ENCODE measurements at regions not wholly inside any gene's neighbourhood (a gene's known extent, or its start where the extent isn't known, plus 50 kb on each side); places are given as distances from the start of the nearest gene placed in this dataset.

DNA sequence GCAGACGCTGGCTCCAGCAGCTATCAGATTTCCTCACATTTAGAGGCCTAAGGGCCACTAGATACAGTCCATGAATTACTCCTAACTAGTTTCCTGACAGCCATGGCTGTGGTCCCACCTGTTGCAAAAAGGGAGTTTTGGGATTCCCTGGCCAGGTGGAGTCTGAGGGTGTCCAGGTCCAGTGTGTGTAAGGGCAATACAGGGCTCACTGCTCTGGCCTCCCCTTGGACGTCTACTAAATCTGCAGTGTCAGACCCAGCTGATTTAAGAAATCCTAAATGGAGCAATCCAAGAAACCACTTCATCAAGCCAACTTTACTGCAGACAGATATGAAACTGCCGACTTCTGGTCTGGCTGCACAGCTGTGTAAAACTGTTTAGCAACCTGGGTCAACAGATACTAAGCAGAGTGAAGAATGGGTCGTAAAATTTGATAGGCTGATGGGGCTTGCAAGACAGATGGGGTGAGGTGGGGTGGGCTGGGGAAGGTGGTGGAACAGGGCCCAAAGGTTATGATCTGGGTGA lies 116.4 kb downstream of the GADD45G start:
- DNase-seq (ENCODE audit: low read depth in 2 of 3, low spot score in 2 of 3): no peak

DNA sequence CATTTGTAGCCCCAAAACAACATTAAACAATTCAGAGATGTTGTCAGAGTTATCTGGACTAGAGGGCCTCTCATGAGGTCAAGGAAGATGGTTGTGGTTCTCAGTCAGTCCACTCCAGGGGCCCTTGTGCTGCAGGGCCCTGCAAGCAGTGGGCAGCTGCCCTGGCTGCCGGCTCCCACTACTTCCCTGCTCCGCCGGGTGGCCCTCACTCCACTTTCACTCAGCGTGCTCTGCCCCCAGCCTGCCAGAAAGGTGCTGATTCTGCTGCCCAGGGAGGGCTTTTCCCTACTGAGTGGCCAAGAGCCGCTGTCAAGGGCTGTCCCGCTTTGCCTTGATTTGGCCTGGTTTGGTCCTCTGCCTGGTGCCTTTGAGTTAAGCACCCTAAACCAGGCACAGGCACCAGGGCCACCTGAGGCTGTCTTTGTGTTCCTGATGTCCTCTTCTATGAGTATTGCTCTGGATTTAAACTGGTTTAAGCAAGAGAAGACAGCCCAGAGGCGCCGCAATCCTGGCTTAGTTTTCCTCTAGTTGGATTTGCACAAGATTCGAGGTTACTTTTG lies 117.2 kb downstream of the GADD45G start:
- DNase-seq (ENCODE audit: low read depth in 2 of 3, low spot score in 2 of 3): no peak

DNA sequence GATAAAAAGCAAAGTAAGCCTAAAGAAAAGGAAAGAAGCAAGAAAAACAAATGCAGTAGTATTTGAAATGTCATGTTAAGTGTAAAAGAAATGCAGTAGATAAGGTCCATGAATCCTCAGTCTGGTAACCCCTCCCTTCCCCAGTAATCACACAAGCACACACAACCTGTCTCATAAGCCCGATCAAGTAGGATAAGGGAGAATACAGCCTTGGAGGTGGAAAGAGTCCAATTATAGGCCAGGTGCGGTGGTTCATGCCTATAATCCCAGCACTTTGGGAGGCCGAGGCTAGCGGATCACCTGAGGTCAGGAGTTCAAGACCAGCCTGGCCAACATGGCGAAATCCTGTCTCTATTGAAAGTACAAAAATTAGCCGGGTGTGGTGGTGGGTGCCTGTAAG lies 117.9 kb downstream of the GADD45G start:
- DNase-seq (ENCODE audit: low read depth in 2 of 3, low spot score in 2 of 3): no peak

DNA sequence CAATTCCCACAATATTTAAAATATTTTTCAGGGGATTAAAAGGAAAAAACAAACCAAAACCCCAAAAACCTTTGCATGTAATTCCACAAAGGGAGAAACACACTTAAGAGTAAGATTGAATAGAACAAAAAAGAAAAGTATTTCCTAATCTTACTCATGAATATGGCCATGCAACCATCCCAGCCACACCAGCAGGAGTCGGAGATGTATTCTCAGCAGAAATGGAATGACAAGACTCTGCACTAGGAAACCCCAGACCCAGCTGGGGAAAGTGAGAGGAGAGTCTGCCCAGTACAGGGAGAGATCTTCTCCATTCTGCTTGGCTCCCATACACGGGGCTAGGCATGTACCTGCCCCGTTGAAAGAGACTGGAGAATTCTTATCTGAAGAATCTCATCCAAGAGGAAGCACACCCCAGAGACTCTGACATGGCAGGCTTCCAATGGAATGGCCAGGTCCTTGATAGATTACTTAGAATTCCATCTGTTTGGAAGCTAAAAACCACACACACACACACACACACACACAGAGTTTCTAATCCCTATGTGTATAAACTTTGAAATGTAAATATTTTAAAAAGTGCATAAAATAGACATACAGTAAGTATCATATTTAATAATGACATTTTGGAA lies 118.8 kb downstream of the GADD45G start:
- no peak for DNase-seq (ENCODE audit: low read depth in 2 of 3, low spot score in 2 of 3)

DNA sequence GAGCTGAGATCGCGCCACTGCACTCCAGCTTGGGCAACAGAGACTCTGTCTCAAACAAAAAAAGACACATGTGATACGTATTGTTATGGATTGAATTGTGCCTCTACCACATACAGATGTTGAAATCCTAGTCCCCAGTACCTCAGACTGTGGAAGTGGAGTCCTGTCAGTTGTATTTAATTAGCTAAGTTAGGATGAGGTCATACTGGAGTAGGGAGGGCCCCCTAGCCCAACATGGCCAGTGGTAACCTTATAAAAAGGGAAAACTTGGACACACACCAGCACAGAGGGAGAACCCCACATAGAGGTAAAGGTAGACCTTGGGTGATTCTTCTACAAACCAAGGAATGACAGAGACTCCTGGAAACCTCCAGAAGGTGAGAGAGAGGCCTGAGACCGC lies 119.8 kb downstream of the GADD45G start:
- no peak for DNase-seq (ENCODE audit: low read depth in 2 of 3, low spot score in 2 of 3)

DNA sequence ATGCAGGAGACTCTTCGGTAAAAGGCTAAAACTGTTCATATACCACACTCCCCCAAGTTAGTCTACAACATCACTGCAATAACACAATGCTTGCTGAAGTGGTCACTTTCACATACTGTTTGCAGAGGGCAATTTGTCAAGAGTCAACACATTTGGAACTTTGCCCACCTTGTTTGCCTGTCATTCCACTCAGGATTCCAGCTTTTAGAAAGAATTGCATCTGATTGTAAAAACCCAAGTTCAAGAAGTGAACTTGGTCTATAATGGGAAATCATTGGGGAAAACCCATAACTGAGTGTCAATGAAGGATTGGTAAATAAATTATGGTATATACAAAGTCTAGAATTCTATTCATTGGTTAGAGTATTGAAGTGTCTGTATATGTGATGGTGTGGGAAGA lies 120.5 kb downstream of the GADD45G start:
- no peak for DNase-seq (ENCODE audit: low read depth in 2 of 3, low spot score in 2 of 3)

DNA sequence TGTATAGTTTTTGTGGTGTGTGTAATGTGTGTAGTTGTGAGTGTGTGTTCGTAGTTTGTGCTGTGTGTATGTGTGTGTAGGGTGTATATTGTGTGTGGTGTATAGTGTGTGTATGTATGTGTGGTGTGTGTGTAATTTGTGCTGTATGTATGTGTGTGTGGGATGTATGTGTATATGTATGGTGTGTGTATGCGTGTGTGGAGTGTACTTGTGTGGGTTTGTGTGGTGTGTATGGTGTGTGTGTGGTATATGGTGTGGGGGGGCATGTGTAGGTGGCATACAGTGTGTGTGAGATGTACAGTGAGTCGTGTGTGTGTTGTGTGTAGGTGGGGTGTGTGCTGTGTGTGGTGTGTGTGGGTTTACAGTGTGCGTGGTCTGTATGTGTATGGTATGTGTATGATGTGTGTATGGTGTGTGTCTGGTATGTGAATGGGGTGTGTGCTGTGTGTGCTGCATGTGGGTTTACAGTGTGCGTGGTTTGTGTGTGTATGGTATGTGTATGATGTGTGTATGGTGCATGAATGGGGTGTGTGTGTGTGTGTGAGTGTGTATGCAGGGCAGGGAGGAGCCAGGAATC lies 125.2 kb downstream of the GADD45G start:
- DNase-seq (ENCODE audit: low read depth in 2 of 3, low spot score in 2 of 3): no peak

DNA sequence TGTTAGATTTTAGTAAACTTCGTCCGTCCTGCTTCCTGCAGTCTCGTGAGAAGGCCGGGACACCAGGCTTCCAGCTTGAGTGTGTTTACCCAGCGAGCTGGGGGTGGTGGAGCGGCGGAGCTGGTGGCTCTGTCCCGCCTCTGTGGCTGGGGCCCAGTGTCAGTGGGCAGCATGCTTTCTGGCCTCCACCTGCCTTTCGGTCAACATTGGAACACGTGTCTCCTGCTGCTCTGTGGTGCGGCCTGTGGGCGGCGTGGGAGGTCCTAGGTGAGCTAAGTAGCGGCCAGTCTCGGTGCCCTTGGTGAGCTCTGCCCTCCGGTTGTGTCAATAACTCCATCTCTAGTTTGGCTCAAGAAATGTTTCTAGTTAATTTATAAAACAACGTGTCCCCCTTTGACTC lies 125.9 kb downstream of the GADD45G start:
- DNase-seq (ENCODE audit: low read depth in 2 of 3, low spot score in 2 of 3): no peak

DNA sequence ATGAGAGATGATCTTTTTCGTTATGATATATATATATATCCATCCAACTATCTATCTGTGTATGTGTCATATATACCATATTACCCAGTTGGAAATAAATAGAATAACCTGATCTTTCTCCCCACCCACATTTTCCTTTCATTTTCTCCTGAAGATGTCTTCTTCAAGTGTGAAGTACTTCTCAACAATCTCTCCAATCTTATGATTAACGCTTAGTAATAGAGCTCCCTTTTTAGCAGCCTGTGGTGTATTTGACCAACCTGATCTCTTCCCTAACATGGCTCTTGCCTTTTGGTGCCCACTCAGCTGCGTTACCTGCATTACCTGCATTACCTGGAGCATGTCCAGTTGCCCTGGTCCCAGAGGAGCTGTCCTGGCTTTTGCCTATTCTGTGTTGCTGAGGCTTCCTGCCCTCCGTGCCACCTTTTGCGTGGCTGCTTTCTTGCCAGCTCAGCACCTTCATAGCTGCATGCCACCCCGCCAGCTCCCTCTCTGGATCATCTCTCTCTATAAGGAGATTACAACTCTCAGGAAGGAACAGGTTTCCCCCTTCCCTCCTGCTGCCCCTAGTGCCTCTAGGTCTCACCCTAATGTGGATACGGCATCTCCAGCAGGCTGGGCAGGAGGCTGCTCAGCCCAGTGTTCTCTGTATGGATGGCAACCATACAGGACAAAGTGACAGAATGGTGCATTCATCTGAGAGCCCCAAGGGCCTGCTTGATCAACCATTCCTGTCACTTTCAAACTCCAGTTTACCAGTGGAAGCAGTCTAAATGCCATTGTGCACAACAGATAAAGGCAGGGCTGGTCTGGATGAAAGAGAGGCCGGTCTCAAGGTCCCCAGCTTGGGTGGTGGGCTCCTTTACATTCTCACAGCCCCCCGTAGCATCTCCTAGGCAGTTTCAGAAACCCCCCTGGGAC lies 126.7 kb downstream of the GADD45G start:
- no peak for DNase-seq (ENCODE audit: low read depth in 2 of 3, low spot score in 2 of 3)

DNA sequence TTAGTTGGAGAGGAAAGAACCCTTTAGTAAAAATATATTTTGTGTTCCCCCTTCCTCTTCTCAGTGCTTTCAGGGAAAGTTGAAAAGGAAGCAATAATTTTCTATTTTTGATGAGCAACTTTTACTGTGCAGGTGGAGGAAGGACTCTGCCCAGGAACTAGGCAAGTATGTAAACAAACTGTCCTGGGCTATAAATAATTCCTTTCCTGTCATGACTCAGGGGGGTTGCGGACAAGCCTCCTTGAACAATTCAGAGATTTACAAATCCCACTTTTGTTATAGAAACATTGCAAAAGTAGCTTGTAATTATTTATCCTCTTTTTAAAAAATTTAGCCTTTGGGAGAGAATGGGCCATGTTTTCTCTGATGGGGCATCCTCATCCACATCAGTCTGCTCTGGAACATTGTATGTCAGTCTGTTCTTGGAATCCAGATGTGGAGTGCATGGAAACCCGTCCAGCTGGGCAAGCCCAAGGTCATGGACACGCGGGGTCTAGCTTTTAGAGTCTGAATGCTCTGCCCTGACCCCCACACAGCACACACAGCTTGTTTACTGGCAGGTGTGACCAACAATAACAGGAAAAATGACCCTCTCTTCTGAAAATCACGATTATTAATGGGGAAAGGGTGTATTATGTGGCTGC lies 127.6 kb downstream of the GADD45G start:
- DNase-seq (ENCODE audit: low read depth in 2 of 3, low spot score in 2 of 3): no peak

DNA sequence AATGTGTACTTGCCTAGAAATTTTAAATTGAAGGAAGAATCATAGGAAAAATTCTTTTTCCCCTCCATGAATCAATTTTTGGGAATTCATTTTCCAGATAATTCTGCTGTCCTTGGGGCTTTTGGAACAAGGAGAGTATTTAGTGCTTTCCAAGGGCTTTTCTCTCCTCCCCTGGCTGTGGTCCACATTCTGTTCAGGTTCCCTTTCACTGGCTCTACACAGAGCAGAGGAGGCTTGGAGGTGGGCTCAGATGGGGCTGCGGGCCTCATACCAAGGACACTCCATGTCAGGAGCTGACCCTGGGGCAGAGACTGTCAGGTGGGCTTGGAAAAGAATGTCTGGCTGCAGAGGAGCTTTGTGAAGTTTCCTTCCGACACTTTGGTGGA lies 128.1 kb downstream of the GADD45G start:
- no peak for DNase-seq (ENCODE audit: low read depth in 2 of 3, low spot score in 2 of 3)

DNA sequence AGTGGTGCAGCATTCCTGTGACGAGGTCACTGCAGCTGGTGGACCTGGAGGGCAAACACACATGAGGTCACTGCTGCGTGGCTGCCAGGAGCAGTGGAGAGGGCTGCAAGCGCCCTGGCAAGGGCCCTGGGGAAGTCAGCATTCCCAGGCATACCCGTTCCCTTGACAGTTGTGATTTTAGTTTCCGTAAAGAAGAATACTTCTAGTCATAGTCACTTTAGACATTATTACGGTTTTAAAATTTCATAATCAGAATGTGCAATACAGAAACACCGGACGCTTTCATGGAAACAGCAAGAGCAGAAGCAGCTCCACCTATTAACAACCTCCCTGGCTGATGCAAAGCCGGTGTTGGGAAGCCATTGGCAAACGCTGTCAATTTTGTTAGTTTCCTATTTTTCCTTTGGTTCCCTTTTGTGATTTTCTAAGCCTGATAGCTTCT lies 129.8 kb downstream of the GADD45G start:
- no peak for DNase-seq (ENCODE audit: low read depth in 2 of 3, low spot score in 2 of 3)

DNA sequence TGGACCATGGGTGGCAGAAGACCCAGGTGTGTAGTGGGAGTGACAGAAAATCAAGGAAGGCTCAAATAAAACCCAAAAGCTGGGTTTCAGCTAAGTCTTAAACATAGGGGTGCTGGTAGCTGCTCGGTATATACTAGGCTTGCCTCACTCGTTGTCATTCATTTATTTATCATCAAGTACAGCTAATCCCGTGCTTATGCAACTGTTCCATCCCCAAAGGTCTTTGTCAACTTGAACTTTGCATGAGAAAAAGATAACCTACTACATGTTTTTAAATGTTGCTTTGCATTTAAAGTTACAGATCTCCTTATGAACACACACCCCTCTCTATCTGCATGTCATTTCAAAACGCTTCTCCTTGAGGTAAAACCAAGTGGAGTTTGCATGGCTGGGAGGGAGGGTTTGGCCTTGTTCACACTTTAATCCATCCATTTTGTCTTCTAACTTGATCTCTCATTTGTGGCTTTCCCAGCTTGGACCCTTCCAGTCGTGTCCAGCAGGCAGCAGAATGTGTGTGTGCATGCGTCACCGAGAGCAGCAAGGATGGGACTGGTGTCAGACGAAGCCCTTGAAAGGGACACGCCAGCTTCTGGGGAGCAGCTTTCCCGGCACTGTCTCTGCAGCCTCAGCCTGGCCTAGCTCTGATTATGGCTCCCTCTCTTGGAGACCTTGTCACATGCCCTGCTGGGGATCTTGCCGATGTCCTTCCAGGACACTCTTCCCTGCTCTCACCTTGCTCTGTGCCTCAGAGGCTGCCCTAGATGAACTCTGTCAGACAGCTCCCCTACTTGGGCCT lies 133.5 kb downstream of the GADD45G start:
- DNase-seq (ENCODE audit: low read depth in 2 of 3, low spot score in 2 of 3): no peak

DNA sequence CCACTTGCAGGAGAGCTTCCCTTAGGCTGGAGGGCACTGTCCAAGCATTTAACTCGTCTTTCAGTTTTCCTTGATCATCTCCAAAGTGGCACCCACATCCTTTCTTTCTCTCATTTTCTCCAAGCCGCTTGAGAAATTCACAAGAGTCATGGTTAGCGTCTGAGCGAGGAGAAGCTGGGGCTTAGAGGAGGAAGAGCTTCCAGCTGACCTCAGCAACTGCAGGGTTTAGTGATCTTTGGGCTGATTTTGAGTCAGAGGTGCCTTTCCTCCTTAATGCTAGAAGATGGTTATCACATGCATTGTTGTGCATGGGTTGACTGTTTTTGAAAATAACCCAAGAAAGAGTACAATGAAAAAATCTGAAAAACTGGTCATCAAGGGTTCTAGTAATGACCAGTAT lies 134.7 kb downstream of the GADD45G start:
- no peak for DNase-seq (ENCODE audit: low read depth in 2 of 3, low spot score in 2 of 3)

DNA sequence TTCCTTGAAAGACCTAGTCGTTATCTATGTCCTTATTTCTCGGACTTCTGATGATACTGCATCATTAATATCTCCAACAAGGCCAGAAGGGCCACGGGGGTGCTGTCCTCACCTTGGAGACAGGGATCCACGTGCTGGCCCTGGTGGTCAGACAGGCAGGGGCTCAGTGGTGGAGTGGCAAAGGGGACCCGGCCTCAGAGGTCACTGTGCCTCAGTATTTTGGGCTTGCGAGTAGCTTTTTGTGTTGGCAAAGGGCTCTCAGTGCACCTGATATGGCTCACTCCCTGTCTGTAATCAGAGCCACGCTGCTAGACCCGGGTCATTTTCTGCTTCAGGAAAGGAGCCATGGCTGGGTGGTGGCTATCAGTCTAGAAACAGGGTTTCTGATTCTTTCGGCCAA lies 135.1 kb downstream of the GADD45G start:
- DNase-seq (ENCODE audit: low read depth in 2 of 3, low spot score in 2 of 3): no peak

DNA sequence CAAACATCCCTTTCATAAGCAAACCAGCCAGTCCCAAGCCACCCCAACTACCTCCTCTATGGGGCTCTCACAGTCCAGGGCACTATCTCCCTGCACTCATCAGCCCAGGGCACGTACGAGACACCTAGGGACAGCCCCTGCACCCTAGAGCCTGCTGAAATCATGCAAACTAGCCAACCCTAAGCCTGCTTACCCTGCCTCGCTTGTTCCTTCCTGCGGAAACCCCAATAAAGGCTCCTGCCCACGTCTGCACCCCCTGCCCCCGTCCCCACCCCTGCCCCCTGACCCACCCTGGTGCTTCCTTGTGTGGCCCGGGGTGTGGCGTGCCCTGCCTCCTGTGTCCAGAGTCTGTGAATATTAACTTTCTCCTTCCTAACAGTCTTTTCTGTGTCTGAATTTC lies 135.9 kb downstream of the GADD45G start:
- DNase-seq (ENCODE audit: low read depth in 2 of 3, low spot score in 2 of 3): peak in 1 of 3 experiments; percentile 21

DNA sequence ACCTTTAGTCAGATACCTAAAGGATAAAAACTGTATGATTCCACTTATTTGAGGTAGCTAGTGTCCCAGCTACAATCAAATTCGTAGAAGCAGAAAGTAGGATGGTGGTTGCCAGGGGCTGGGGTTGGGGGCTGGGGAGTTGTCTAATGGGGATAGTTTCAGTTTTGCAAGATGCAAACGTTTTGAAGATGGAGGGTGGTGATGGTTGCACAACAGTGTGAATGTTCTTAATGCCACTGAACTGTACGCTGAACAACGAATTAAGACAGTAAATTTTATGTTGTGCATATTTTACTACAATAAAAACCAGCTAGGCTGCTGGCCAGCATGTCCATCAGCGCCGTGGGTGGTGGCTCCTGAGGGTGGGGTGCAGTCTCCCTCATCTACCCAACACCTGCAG lies 137.8 kb downstream of the GADD45G start:
- DNase-seq (ENCODE audit: low read depth in 2 of 3, low spot score in 2 of 3): no peak

DNA sequence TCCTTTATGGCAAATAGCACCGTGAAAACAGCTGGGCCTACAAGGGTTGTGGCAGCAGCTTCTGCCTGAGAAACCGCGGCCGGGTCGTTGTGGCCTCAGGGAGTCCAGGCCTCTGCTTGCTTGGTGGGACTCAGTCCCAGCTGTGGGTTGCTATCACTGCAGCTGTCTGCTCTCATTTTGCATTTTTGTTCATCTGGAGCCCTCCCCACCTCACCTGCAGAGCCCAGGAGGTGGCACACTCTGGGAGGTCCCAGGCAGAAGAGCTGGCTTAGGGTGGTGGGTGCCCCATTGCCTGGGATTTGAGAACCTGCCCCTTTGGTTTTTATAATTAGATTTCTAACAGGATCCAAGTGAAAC lies 138.4 kb downstream of the GADD45G start:
- DNase-seq (ENCODE audit: low read depth in 2 of 3, low spot score in 2 of 3): no peak

DNA sequence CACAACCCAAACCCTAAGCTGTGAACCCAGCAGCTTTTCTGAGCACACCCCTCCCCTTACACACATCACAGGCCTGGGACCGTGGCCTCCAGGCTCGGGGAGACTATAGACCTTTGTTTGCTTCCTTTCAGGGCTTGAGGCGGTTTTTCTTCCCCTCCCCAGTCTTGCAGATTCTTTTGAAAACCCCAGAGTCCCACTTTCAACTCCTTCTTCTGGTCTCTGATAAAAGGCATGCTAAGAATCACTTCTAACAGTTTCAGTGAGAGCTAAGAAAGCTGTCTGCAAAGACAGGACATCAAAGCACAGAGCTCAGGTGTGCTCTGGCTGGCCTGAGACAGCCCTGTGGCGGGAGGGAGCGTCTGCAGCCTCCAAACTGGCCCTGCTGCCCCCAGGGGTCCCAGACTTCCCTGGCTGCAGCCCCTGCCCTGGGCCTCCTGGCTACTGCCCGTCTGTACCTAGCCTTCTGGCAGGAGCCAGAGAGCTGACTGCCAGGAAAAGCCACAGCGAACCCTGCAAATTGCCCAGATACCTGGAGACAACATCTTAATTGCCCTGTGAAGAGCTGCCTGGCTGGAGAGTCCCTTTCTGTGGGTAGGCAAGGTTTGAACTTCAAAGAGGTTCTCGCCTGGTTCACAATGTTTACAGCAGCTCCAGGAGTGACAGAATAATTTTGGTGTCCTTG lies 138.9 kb downstream of the GADD45G start:
- no peak for DNase-seq (ENCODE audit: low read depth in 2 of 3, low spot score in 2 of 3)

DNA sequence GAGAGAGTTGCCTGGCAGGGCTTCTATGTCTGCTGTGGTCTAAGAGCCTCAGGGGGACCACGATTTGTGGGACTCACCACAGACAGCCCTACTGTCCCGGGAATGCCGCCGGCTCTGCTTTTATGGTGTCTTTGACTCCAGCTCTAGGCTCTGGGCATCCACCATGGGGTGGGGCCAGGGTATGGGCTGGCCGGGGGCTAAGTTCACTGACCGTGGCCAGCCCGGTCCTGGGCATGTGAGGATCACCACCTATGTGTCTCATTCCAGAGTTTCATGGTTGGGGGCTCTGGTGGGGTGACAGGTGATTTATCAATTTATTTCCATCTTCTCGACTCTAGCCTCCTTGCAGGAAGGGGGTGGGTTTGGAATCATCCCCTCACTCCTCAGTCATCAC lies 139.4 kb downstream of the GADD45G start:
- DNase-seq (ENCODE audit: low read depth in 2 of 3, low spot score in 2 of 3): no peak

All from activated CD8-positive, alpha-beta memory T cell treated with anti-CD3 and anti-CD28 coated beads for 48 hours (primary cell).